IgD-negative memory B cell (primary cell): ENCODE measurements at regions not wholly inside any gene's neighbourhood (a gene's known extent, or its start where the extent isn't known, plus 50 kb on each side); places are given as distances from the start of the nearest gene placed in this dataset.

Experiments
- H3K27ac Mint-ChIP-seq, 3 donors: one replicate each; pipeline ENCODE4 v1.8.0; 2020 to 2022; ENCODE audit warnings: mild to moderate bottlenecking in 3 of 3, mixed read lengths in 3 of 3, moderate library complexity in 1 of 3
- H3K27me3 Mint-ChIP-seq: one replicate; pipeline ENCODE4 v1.8.0; 2021; ENCODE audit warnings: mixed read lengths
- H3K36me3 Mint-ChIP-seq: one replicate; pipeline ENCODE4 v1.8.0; 2020; ENCODE audit warnings: mild to moderate bottlenecking, mixed read lengths
- H3K4me1 Mint-ChIP-seq, 3 donors: one replicate each; pipeline ENCODE4 v1.8.0; 2020 to 2022; ENCODE audit warnings: mixed read lengths in 3 of 3, mild to moderate bottlenecking in 1 of 3
- H3K4me3 Mint-ChIP-seq, 4 donors: one replicate each; pipeline ENCODE4 v1.8.0; 2020 to 2022; ENCODE audit warnings: mild to moderate bottlenecking in 4 of 4, mixed read lengths in 4 of 4, moderate library complexity in 3 of 4
- H3K9me3 Mint-ChIP-seq, 3 donors: one replicate each; pipeline ENCODE4 v1.8.0; 2020 to 2021; ENCODE audit warnings: mixed read lengths in 3 of 3, mild to moderate bottlenecking in 1 of 3

DNA sequence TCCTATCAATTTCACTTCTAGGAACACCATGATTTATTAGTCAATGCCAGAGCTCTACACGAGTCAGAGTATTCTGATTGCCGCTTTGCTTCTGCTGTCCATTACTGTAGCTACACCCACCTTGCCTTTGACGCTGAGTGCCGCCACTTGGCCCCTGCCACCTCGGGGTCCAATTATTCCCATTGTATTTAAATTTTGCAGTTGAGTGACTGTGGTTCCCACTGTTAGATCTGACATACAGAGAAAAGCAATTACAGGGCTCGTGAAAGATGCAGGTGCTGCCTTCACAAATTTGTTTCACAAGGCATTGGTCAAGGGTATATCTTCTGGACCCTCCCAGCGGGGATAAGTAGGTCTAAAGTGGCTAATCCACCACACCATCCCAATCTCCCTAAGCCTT lies 428.9 kb downstream of the SIPA1L2 start:
- Mint-ChIP-seq H3K9me3 (peaks cover 6 to 17% (median 14%) of the 10 kb centered on the region in 3 donors), H3K4me3 (no peak overlapping the region), H3K27me3 (peaks cover 3% of the 10 kb centered on the region), H3K36me3 (peaks cover 2% of the 10 kb centered on the region), H3K27ac (no peak overlapping the region), H3K4me1 (no peaks in the 10 kb centered on the region)

DNA sequence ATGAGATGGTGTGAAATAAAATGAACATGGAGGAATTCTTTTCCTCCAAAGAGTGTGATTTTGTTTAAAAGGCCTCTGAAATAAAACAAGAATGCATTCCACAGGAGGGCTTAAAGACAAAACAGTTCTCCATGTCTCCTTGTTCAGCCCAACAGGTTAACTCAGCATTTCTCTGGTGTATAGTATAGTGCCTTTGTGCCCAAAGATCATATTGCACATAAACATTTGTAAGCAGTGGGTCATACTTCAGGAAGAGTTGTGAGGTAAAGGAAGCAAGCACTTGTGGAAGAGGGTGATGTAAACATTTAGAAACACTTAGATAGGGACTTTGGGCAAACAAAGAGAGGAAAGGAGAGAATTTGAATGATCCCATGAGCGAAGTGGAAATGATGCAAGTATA lies 433.9 kb downstream of the SIPA1L2 start:
- Mint-ChIP-seq H3K9me3 (peaks cover 0 to 5% (median 4%) of the 10 kb centered on the region in 3 donors), H3K4me3 (no peak overlapping the region), H3K36me3 (peaks cover 2% of the 10 kb centered on the region), H3K4me1 (no peaks in the 10 kb centered on the region), H3K27ac (no peak overlapping the region), H3K27me3 (peaks cover 3% of the 10 kb centered on the region)

DNA sequence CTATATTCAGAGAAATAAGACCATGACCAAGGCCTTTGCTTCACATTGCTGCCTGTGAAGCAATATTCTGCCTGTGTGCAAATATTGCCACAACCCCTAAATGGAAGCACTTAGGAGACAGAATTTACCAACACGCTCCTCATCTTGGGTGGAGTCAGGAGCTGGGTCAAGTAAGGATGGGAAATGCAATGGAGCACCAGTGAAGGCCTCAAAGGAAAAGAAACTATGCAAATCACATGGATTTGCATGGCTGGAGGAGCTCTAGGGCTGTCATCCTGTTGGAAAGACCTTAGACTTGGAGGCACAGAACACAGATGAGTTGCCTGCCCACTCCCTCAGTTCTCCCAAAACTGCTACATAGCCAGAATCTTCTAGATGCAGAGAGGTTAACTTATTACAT lies 435.5 kb downstream of the SIPA1L2 start:
- H3K9me3 Mint-ChIP-seq = peaks cover 0 to 2% (median 0%) of the 10 kb centered on the region in 3 donors
- H3K4me1 Mint-ChIP-seq = no peaks in the 10 kb centered on the region
- no peak overlapping the region for H3K4me3 Mint-ChIP-seq
- H3K27ac Mint-ChIP-seq = no peak overlapping the region
- no peaks in the 10 kb centered on the region for H3K27me3 Mint-ChIP-seq
- H3K36me3 Mint-ChIP-seq = peaks cover 2% of the 10 kb centered on the region

DNA sequence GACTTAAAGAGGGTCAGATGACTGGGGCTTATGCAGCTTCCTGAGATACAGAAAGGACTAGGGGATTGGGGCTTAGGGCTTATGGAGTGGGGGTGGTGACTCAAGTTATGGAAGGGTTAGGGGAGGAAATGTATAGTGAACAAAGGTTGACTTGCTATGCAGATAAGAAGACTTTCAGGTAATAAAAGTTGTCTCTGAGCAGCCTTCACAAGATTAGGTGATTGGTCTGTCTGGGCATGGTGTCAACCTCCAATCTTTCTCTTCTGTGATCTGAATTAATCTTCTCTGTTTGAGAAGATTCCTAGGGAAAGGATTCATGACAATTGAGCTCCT lies 436.5 kb downstream of the SIPA1L2 start:
- Mint-ChIP-seq H3K27me3 (no peaks in the 10 kb centered on the region), H3K4me3 (no peak overlapping the region), H3K36me3 (peaks cover 2% of the 10 kb centered on the region), H3K4me1 (peaks cover 0 to 1% (median 0%) of the 10 kb centered on the region in 3 donors), H3K9me3 (peaks cover 0 to 2% (median 0%) of the 10 kb centered on the region in 3 donors), H3K27ac (no peak overlapping the region)

DNA sequence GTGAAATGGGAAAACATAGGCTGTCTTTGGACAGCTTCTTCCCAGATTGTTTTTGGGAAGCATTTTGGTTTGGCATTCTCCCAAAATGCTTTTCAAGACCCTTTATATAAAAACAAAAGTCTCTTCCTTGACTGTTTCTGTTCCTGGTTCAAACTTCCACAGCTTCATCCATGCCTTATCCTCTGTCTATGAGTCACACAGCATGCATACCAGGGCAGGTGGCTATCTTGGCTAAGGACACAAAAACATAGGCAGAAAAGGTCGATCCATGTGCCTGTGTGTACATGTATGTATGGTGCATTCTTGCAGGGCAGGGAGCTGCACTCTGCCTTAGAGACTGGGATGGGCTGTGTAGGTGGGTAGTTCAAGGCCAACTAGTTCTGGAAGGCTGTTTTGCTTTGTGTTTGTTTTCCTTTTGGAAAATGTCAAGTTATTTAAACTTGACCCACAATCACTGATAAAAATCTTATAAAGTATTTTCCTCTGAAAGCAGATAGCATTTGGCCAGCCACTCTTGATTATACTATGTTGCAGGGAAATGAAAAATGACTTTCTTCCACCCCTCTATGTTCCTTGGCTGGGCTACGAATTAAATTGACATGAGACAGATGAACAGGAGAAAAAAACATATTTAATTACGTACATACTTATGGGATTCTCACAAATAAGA lies 437.0 kb downstream of the SIPA1L2 start:
- peaks cover 0 to 1% (median 0%) of the 10 kb centered on the region in 3 donors for H3K4me1 Mint-ChIP-seq
- peaks cover 2% of the 10 kb centered on the region for H3K36me3 Mint-ChIP-seq
- H3K9me3 Mint-ChIP-seq = peaks cover 0 to 2% (median 0%) of the 10 kb centered on the region in 3 donors
- H3K27me3 Mint-ChIP-seq = no peaks in the 10 kb centered on the region
- no peak overlapping the region for H3K4me3 Mint-ChIP-seq
- no peak overlapping the region for H3K27ac Mint-ChIP-seq

DNA sequence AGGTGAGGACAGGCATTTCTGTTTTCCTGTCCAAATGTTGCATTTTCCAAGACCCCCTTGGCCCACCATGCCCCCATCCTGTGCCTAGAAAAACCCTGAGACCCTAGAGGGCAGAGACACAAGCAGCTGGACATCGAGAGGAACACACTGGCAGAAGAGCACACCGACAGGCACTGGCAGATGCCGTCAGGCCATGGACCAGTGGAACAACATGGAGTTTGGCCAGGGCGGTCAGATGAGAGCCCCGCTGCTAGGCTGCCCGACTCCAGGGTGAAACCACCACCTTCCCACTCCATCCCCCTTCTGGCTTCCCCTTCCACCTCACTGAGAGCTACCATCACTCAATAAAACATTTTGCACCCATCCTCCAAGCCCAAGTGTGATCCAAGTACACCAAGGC lies 438.4 kb downstream of the SIPA1L2 start:
- Mint-ChIP-seq H3K9me3 (peaks cover 0 to 2% (median 0%) of the 10 kb centered on the region in 3 donors), H3K36me3 (peaks cover 2% of the 10 kb centered on the region), H3K27me3 (no peaks in the 10 kb centered on the region), H3K4me1 (peaks cover 0 to 1% (median 0%) of the 10 kb centered on the region in 3 donors), H3K27ac (no peak overlapping the region), H3K4me3 (no peak overlapping the region)

DNA sequence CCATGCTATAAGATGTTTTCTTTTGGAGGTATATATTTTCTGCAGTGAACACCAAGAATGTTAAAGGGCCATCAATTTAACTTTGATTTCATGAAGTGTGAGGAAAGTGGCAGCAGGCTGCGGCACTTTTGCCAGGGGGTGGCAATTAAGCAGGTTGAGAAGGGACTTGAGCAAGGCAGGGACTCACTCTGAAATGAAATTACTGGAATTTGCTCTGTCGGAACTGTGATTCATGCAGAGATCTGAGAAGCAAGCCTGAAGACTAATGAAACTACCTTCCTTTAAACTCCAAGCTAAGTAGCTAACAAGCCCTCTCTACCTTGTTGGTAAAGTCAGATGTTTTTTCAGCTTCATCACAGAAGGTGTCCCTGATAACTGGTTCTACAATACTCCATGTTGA lies 441.6 kb downstream of the SIPA1L2 start:
- Mint-ChIP-seq H3K27ac (no peak overlapping the region), H3K27me3 (no peaks in the 10 kb centered on the region), H3K9me3 (no peaks in the 10 kb centered on the region), H3K36me3 (no peaks in the 10 kb centered on the region), H3K4me1 (peaks cover 0 to 1% (median 0%) of the 10 kb centered on the region in 3 donors), H3K4me3 (no peak overlapping the region)

DNA sequence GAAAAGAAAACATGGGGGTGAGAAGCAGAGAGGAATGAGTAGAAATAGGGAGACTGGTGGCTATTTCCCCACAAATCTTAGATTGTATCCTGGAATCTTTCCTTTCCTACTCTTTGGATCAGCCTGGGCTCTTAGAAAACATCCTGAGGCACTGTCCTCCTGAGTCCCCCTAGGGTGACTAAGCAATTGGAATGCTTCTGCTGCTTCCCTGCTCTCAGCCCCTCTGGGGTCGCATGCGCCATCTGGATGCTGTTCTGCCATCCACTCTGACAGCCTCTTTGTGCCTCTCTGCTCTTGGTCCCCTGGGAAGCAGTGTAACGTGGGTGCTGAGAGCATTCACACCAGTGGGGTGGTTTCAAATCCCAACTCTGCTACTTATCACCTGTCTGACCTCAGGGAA lies 443.0 kb downstream of the SIPA1L2 start:
- H3K9me3 Mint-ChIP-seq = no peaks in the 10 kb centered on the region
- H3K27ac Mint-ChIP-seq = no peak overlapping the region
- no peak overlapping the region for H3K4me3 Mint-ChIP-seq
- H3K4me1 Mint-ChIP-seq = peaks cover 0 to 1% (median 0%) of the 10 kb centered on the region in 3 donors
- H3K36me3 Mint-ChIP-seq = peaks cover 2% of the 10 kb centered on the region
- no peaks in the 10 kb centered on the region for H3K27me3 Mint-ChIP-seq

DNA sequence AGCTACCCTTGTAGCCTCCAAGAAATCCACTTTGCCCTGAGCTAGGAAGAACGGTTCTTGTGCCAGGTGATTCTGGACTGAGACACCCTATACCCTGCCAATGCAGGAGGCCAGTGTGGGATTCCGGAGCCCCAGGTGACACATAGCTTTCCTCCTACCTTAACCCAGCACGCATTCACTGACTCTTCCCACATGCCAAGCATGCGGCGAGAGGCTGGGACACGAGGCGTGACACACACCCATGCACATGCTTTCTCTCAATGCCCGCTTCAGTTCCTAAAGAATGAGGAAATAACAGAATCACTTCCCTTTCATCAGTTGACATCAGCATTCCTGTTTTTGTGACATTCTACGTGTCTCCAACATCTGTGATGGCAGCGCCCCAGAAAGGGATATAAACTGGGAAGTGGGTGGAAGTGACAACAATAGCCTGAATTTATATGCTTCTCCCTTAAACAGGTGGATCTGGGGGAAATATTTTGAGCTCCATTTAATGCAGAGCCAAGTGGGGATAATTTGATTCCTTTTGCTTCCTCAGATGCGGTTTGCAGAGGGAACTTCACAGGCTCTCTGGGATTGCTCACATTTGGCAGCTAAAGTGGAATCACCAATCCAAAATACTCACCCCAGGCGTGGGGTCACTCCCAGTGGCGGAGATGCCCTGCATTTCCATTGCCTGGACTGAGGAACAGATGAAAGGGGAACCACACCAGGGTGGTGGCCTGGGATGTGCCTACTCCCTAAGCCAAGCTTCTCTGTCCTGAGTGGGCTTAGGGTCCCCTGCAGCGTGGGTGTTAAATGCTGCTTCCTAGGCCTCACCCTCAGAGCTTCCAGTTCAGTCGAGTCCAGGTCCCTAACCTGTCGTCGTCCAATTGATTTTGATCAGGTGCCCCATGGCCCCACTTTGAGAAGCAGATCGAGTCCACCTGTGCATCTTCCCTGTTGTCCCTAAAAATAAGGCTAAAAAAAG lies 445.1 kb downstream of the SIPA1L2 start:
- peaks cover 3% of the 10 kb centered on the region for H3K27me3 Mint-ChIP-seq
- peaks cover 2% of the 10 kb centered on the region for H3K36me3 Mint-ChIP-seq
- H3K4me1 Mint-ChIP-seq = peaks cover 0 to 1% (median 0%) of the 10 kb centered on the region in 3 donors
- H3K4me3 Mint-ChIP-seq = no peak overlapping the region
- H3K27ac Mint-ChIP-seq = no peak overlapping the region
- no peaks in the 10 kb centered on the region for H3K9me3 Mint-ChIP-seq

DNA sequence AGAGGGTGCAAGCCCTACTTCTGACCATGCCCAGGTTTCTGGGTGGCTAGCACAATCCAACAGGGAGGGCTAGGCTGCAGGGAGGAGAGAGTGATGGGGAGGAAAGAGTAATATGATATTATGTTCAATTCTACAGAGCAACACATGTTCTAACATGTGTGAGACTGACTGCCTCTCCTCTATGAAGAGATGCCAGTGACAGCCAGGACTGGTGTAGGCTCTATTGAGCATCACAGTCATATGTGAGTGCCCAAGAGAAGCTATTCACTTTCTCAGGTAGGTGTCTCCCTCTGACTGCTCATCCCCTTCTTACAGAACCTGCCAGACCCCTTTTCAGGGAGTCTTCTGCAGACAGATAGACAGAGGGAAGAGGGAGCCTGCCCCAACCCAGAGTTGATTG lies 446.1 kb downstream of the SIPA1L2 start:
- H3K4me1 Mint-ChIP-seq = no peaks in the 10 kb centered on the region
- no peak overlapping the region for H3K4me3 Mint-ChIP-seq
- H3K36me3 Mint-ChIP-seq = peaks cover 2% of the 10 kb centered on the region
- H3K9me3 Mint-ChIP-seq = no peaks in the 10 kb centered on the region
- H3K27ac Mint-ChIP-seq = no peak overlapping the region
- H3K27me3 Mint-ChIP-seq = peaks cover 3% of the 10 kb centered on the region

DNA sequence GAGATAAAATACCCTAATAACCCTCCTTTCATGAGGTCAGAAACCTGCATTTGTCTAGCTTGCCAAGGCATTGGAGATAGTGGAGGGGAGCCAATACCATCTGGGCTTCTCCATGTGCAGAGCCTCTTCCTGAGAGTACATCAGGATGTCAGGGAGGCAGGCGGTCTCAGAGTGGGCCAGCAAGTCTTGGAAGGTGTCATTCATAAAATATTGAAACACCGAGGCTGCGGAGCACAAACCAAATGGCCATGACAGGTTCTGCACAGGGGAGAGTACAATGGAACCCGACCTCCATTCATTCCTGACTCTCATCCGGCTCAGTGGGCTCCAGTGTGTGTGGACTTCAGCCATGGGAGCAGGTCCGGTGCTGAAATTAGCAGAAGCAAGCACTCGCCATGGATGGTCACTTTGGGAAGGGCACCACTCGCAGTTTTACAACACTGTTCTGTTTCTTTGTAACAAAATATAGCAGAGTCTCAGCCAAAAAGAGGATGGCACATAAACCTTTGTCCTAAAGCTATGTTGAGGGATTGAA lies 446.6 kb downstream of the SIPA1L2 start:
- Mint-ChIP-seq H3K27ac (no peak overlapping the region), H3K4me1 (no peaks in the 10 kb centered on the region), H3K9me3 (no peaks in the 10 kb centered on the region), H3K27me3 (peaks cover 3% of the 10 kb centered on the region), H3K4me3 (no peak overlapping the region), H3K36me3 (peaks cover 2% of the 10 kb centered on the region)

DNA sequence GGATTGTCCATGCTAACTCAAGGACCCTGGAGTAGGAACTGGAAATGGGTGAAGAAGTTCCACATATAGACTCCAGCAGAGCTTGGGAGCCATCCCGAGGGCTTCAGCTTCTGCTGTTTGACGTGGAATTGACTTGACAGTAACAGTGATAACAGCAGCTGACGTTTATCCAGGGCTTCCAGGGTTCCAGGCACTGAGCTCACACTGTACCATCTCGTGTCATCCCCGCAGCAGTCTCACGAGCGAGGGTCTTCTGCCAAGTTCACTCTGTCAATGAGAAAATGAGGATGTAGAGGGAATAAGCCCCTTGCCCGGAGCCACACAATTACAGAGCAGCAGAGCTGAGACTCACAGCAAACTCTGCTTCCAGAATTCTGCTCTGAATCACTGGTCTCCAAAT lies 447.7 kb downstream of the SIPA1L2 start:
- Mint-ChIP-seq H3K4me1 (no peaks in the 10 kb centered on the region), H3K9me3 (peaks cover 0 to 2% (median 0%) of the 10 kb centered on the region in 3 donors), H3K27ac (no peak overlapping the region), H3K36me3 (peaks cover 2% of the 10 kb centered on the region), H3K27me3 (peaks cover 5% of the 10 kb centered on the region), H3K4me3 (no peak overlapping the region)

DNA sequence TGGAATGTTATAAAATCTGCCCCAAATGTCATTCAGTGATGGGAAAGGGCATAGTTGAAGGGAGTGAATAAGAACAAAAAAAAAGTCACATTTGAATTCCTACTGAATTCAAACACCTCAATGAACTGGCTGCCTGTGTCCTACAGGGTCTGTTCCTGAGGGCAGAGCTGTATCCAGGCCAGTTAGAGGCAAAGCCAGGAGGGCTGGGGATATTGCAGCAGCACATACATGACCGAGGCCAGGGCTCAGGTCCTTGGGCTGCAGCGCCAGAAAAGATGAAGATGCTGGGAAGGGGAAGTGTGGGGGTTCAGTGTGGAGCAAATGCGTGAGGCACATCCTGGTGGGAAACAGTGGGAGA lies 449.2 kb downstream of the SIPA1L2 start:
- Mint-ChIP-seq H3K27me3 (peaks cover 5% of the 10 kb centered on the region), H3K4me3 (no peak overlapping the region), H3K9me3 (peaks cover 0 to 2% (median 0%) of the 10 kb centered on the region in 3 donors), H3K4me1 (no peaks in the 10 kb centered on the region), H3K27ac (no peak overlapping the region), H3K36me3 (peaks cover 4% of the 10 kb centered on the region)

DNA sequence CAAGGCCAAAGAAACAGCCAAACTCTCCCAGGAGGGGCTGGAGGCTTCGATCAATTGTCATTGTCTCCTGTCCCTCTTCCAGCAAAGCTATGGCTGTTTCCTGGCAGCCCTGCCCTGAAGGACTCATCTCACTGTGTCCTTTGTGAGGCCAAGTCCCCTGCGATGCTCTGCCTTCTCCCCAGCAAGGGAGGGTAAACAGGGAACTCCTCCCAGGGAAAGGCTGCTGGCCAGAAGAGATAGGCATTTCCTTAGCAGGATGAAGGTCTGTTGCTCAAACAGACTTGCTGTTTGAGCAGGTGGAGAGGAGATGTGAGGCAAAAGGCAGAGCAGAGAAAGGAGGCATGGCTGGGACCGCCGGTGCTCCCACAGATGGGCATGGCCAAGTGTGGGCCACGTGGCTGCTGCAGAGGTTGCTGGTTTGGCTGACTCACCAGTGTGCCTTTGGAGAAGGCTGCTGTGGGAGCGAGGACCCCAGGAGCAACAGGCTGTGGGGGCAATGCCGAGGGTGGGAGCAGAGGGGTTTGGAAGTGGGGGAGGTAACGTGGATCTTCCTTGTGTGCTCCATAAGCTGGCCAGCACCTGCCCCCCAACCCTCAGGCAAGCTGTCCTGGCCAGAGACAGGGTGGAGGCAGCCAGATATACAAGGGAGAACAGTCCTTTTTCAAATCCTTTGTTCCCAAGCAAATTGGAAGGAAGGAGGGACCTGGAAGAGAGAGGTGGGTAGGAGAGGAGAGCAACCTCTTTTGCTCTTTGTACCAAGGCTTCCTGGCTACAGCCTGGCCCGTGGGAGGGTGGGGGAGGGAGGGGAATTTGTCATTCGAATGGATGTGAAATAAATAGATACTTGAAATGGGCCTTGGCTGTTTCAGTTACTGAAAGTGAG lies 449.8 kb downstream of the SIPA1L2 start:
- Mint-ChIP-seq H3K9me3 (peaks cover 0 to 2% (median 0%) of the 10 kb centered on the region in 3 donors), H3K27ac (no peak overlapping the region), H3K4me1 (no peaks in the 10 kb centered on the region), H3K27me3 (peaks cover 5% of the 10 kb centered on the region), H3K36me3 (peaks cover 4% of the 10 kb centered on the region), H3K4me3 (no peak overlapping the region)

DNA sequence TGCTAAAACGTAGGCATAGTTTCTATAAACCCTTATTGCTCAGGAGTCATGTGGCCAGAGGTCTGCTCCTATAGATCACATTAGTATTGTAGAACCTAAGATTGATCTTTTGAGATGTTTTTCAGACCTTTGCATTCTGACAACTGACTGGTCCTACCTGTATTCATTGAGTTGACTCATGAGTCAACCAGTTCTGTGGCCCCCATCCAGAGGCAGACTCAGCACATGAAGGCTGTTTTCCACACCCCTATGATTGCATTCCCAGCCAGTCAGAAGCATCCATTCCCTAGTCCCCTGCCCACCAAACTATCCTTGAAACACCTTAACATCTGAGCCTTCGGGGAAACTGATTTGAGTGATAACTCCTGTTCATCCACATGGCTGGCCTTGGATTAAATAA lies 451.7 kb downstream of the SIPA1L2 start:
- no peaks in the 10 kb centered on the region for H3K4me1 Mint-ChIP-seq
- H3K27me3 Mint-ChIP-seq = peaks cover 7% of the 10 kb centered on the region
- H3K36me3 Mint-ChIP-seq = peaks cover 4% of the 10 kb centered on the region
- peaks cover 0 to 2% (median 0%) of the 10 kb centered on the region in 3 donors for H3K9me3 Mint-ChIP-seq
- H3K4me3 Mint-ChIP-seq = no peak overlapping the region
- H3K27ac Mint-ChIP-seq = no peak overlapping the region
